Natural killer cell treated with Interleukin-12 subunit alpha and Interleukin-12 subunit beta and Interleukin-15 and Interleukin-18, amount 100 ng/mL, for 72 hours (primary cell): ENCODE measurements at regions not wholly inside any gene's neighbourhood (a gene's known extent, or its start where the extent isn't known, plus 50 kb on each side); places are given as distances from the start of the nearest gene placed in this dataset.

ENCODE experiments used
- ATAC-seq, 2 donors: fragments of 150-1000 bp; cut with Tn5 transposase in 1 of 2; sonication (Bioruptor Pico), chemical (Tn5 transposase) in 1 of 2; 2 replicates each; pipeline ENCODE4 v1.10.0; 2021
- DNase-seq: peaks from one replicate; pipeline ENCODE4 v3.0.0; 2022; ENCODE audit warnings: low spot score
- H3K27ac Mint-ChIP-seq, 2 donors: 1 replicate in 1 of 2; 2 replicates in 1 of 2; pipeline ENCODE4 v1.8.0; 2022; ENCODE audit warnings: mixed read lengths in 2 of 2, mild to moderate bottlenecking in 1 of 2, moderate library complexity in 1 of 2
- H3K27me3 Mint-ChIP-seq, 2 donors: 1 replicate in 1 of 2; 2 replicates in 1 of 2; pipeline ENCODE4 v1.8.0; 2022; ENCODE audit warnings: mixed read lengths in 2 of 2
- H3K36me3 Mint-ChIP-seq: one replicate; pipeline ENCODE4 v1.8.0; 2022; ENCODE audit warnings: mixed read lengths
- H3K4me1 Mint-ChIP-seq, 2 donors: 1 replicate in 1 of 2; 2 replicates in 1 of 2; pipeline ENCODE4 v1.8.0; 2022; ENCODE audit warnings: low read depth in 2 of 2, mixed read lengths in 2 of 2, mild to moderate bottlenecking in 1 of 2
- H3K4me3 Mint-ChIP-seq: one replicate; pipeline ENCODE4 v1.8.0; 2022; ENCODE audit warnings: mixed read lengths
- H3K9me3 Mint-ChIP-seq: 2 replicates; pipeline ENCODE4 v1.8.0; 2022; ENCODE audit warnings: mixed read lengths

GRCh38 chr11:8810540-8811301 is 100.3 kb upstream of the AKIP1 start:
- ATAC-seq = peak in 1 of 2 donors; percentile 46

DNA sequence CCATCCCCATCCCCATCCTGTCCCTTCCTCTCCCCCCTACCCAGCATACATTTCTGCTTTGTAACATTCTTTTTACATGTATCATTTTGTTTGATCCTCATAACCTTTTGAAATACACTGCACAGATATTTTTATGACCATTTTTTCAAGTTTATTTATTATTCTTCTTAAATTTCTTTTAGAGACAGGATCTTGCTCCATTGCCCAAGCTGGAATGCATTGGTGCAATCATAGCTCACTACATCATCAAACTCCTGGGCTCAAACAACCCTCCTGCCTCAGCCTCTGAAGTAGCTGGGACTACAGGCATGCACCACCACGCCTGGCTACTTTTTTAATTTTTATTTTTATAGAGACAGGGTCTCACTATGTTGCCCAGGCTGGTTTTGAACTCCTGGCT is 99.4 kb upstream of the AKIP1 start:
- no peaks in the 10 kb centered on the region for H3K36me3 Mint-ChIP-seq

More at GRCh38 chr11:8810540-8811301, 100.3 kb upstream of the AKIP1 start:
- no peak for DNase-seq
- H3K27ac Mint-ChIP-seq = peak overlapping the region in 1 of 2 donors; percentile 18
- H3K4me3 Mint-ChIP-seq = peak overlapping the region; percentile 1
- H3K4me1 Mint-ChIP-seq = peaks cover 5 to 6% of the 10 kb centered on the region in 2 donors
- H3K27me3 Mint-ChIP-seq = peaks cover 7 to 10% of the 10 kb centered on the region in 2 donors
- H3K36me3 Mint-ChIP-seq = no peaks in the 10 kb centered on the region
- H3K9me3 Mint-ChIP-seq = no peaks in the 10 kb centered on the region

GRCh38 chr11:8812438-8812837 is 98.6 kb upstream of the AKIP1 start:
- Mint-ChIP-seq H3K4me1 (peaks cover 5 to 6% of the 10 kb centered on the region in 2 donors), H3K27ac (no peak overlapping the region), H3K4me3 (no peak overlapping the region), H3K9me3 (no peaks in the 10 kb centered on the region), H3K36me3 (no peaks in the 10 kb centered on the region), H3K27me3 (peaks cover 7 to 10% of the 10 kb centered on the region in 2 donors)
- ATAC-seq (no peak), DNase-seq (no peak)

More for the DNA sequence above, 99.4 kb upstream of the AKIP1 start:
- Mint-ChIP-seq H3K27ac (no peak overlapping the region), H3K27me3 (peaks cover 7 to 10% of the 10 kb centered on the region in 2 donors), H3K9me3 (no peaks in the 10 kb centered on the region), H3K4me3 (no peak overlapping the region), H3K4me1 (peaks cover 5 to 6% of the 10 kb centered on the region in 2 donors)
- no peak for ATAC-seq
- DNase-seq = no peak

- no peaks in the 10 kb centered on the region for H3K36me3 Mint-ChIP-seq
- no peak overlapping the region for H3K27ac Mint-ChIP-seq
- peaks cover 5 to 6% of the 10 kb centered on the region in 2 donors for H3K4me1 Mint-ChIP-seq
- H3K27me3 Mint-ChIP-seq = peaks cover 7 to 10% of the 10 kb centered on the region in 2 donors
- ATAC-seq = peak; percentile 55 to 60
- no peaks in the 10 kb centered on the region for H3K9me3 Mint-ChIP-seq
- no peak overlapping the region for H3K4me3 Mint-ChIP-seq
- DNase-seq = no peak
These were observed 97.3 kb upstream of the AKIP1 start for GRCh38 chr11:8813658-8814057.

DNA sequence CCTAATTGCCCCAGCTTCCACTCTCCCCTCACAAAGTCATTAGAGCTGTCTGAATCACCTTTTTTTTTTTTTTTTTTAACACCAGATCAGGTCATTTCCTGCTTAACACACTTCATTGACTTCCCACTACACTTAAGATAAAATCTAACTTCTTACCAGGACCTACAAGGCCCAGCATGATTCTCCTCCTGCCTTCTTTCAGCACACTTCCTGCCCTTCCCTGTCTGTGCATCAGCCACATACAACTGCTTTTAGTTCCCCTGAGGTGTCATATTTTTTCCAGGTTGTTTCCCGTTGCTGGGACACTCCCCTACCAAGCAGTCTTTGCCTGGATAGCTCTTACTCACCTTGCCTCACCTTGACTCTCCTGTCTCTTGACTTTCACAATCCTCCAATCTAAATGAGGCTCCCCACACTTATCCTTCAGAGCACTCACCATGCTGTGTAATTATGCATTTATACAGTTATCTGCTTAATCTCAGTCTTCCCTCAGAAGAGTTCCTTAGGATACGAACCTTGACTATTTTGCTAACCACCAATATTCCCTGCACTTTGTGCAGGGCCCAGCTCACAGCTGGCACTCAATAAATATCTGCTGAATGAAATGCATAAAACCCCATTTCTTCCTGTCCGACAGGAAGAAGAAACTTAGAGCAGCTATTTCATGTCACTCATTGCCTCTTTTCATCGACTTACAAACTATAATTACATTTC is 96.6 kb upstream of the AKIP1 start:
- Mint-ChIP-seq H3K36me3 (no peaks in the 10 kb centered on the region), H3K4me1 (peaks cover 5 to 6% of the 10 kb centered on the region in 2 donors), H3K27me3 (peaks cover 6% of the 10 kb centered on the region in 2 donors), H3K4me3 (no peak overlapping the region), H3K27ac (no peak overlapping the region), H3K9me3 (no peaks in the 10 kb centered on the region)
- DNase-seq (no peak), ATAC-seq (no peak)

DNA sequence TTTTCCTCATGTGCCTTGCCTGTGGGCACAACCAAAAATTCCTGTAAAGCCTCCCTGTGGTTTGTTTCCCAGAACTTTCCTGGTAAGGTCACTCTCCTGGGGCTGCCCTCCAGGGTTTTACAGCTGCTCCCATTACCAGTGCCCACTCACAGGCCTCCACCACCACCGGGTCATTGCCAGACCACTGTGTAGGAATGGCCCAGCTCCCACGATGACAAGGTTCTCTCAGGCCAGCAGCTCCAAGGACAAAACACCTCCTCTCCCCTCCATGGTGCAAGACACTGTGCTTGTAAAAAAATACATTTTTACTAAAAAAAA is 96.1 kb upstream of the AKIP1 start:
- ATAC-seq = no peak
- no peak overlapping the region for H3K27ac Mint-ChIP-seq
- peaks cover under 1 to 5% of the 10 kb centered on the region in 2 donors for H3K27me3 Mint-ChIP-seq
- peaks cover 5 to 6% of the 10 kb centered on the region in 2 donors for H3K4me1 Mint-ChIP-seq
- no peaks in the 10 kb centered on the region for H3K9me3 Mint-ChIP-seq
- DNase-seq = no peak
- no peak overlapping the region for H3K4me3 Mint-ChIP-seq
- no peaks in the 10 kb centered on the region for H3K36me3 Mint-ChIP-seq

GRCh38 chr11:8818421-8818820 is 92.6 kb upstream of the AKIP1 start:
- Mint-ChIP-seq H3K9me3 (no peaks in the 10 kb centered on the region), H3K36me3 (no peaks in the 10 kb centered on the region), H3K4me1 (no peaks in the 10 kb centered on the region), H3K4me3 (no peak overlapping the region), H3K27ac (no peak overlapping the region), H3K27me3 (no peaks in the 10 kb centered on the region)
- no peak for DNase-seq
- ATAC-seq = no peak

DNA sequence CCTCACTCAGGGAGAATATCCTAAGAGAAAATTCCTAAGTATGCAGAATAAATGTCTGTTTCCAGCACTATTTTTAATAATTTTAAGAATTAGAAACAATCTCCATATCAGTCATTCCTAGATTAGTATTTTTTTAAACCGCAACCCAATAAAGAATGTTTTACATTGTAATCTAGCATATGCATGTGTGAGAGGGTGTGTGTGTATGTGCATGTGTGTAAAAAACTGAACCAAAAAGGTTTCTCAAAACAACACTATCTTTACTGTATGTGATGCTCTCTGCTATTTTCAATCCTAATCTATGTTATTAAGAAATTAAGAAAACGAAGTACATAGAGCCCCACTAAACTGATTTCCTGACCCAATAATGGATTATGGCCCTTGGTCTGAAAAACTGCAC is 90.6 kb upstream of the AKIP1 start:
- Mint-ChIP-seq H3K27ac (no peak overlapping the region), H3K4me1 (no peaks in the 10 kb centered on the region), H3K36me3 (no peaks in the 10 kb centered on the region), H3K27me3 (no peaks in the 10 kb centered on the region), H3K9me3 (no peaks in the 10 kb centered on the region), H3K4me3 (no peak overlapping the region)
- DNase-seq (no peak), ATAC-seq (no peak)

DNA sequence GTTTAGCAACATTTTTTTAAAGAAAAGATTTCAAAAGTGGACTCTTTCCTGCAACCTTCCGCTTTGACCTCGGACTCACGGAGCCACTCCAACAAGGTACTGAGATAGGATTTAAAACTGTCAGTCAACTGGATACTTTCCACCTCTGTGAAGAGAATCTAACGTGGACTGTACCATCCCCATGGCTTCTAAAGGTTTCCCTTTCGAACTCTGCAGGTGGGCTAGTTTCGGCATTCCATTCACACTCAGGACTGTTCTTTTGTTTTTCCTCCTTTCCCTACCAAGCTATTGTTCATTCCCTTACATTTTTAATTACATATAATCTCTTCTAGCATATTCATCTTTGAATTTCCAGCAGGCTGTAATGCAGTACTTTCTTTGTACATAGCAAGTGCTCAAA is 88.5 kb upstream of the AKIP1 start:
- no peak overlapping the region for H3K4me3 Mint-ChIP-seq
- DNase-seq = no peak
- H3K4me1 Mint-ChIP-seq = no peaks in the 10 kb centered on the region
- no peaks in the 10 kb centered on the region for H3K36me3 Mint-ChIP-seq
- ATAC-seq = no peak
- H3K9me3 Mint-ChIP-seq = no peaks in the 10 kb centered on the region
- H3K27ac Mint-ChIP-seq = no peak overlapping the region
- H3K27me3 Mint-ChIP-seq = no peaks in the 10 kb centered on the region

GRCh38 chr11:8823174-8823742 is 87.7 kb upstream of the AKIP1 start:
- H3K27ac Mint-ChIP-seq = no peak overlapping the region
- H3K36me3 Mint-ChIP-seq = no peaks in the 10 kb centered on the region
- ATAC-seq (no peak), DNase-seq (no peak)
- H3K9me3 Mint-ChIP-seq = no peaks in the 10 kb centered on the region
- no peak overlapping the region for H3K4me3 Mint-ChIP-seq
- no peaks in the 10 kb centered on the region for H3K27me3 Mint-ChIP-seq
- no peaks in the 10 kb centered on the region for H3K4me1 Mint-ChIP-seq

DNA sequence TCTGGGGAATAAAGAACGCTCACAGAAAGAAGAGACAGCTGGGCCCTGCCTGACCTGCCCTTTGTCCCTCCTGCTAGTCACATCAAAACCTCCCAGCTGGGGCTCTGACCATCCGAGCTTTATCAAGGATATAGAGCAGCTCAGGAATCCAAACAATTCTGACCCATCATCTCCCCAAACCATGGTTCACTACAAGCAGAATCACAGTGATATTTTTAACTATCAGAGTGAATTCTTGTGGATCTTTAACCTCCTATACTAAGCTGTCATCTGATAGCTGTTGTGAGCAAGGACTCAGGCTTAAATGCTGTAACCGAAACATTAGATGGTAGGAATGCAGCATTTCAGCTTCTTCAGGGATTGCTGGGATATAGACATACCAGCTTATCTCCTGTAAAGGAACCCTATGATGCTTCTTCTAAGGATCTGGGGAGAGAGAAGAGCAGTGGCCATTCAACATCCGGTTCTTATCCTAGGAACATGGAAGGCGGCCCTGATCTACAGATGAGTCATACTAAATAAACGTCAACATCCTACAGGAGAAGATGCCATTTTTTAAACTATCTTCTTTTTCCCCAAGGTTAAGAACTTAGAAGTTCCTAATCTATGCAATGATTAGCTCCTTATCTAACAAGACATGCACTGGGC is 84.7 kb upstream of the AKIP1 start:
- Mint-ChIP-seq H3K9me3 (no peaks in the 10 kb centered on the region), H3K27me3 (no peaks in the 10 kb centered on the region), H3K36me3 (no peaks in the 10 kb centered on the region), H3K4me3 (no peak overlapping the region), H3K4me1 (no peaks in the 10 kb centered on the region), H3K27ac (no peak overlapping the region)
- DNase-seq (no peak), ATAC-seq (no peak)

DNA sequence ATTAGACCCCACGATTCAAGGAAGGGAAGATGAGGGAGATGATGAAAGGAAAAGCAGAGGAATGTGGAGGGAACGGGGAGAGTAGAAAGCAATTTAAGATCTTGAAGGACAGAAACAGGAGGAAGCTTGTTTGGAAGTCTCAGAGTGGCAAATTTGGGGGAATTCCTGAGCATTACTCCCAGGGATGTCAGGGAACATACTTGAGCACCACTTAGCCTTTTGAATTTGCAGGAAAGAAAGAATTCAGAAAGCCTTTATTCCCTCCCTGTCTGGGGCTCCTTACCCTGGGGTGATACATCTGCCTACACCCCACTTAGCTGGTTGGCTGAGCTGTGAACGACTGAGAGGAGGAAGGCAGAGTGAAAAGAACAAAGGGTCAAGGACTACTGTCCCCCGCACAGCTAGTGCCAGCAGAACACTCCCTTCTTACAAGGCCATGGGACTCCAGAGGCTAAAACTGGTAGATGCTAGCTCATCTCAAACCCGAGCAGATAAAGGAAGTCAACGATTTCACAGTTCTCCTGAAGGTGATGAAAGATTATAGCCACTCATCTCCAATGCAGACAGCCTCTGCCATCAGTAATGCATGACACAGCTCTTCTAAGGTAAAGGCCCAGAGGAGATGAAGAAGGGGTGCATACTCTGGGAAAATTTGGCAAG is 84.0 kb upstream of the AKIP1 start:
- DNase-seq (no peak), ATAC-seq (no peak)
- Mint-ChIP-seq H3K4me3 (no peak overlapping the region), H3K36me3 (no peaks in the 10 kb centered on the region), H3K4me1 (no peaks in the 10 kb centered on the region), H3K27me3 (no peaks in the 10 kb centered on the region), H3K9me3 (no peaks in the 10 kb centered on the region), H3K27ac (no peak overlapping the region)

- no peak for DNase-seq
- no peaks in the 10 kb centered on the region for H3K36me3 Mint-ChIP-seq
- no peak overlapping the region for H3K4me3 Mint-ChIP-seq
- ATAC-seq = no peak
- no peaks in the 10 kb centered on the region for H3K4me1 Mint-ChIP-seq
- H3K9me3 Mint-ChIP-seq = no peaks in the 10 kb centered on the region
- no peaks in the 10 kb centered on the region for H3K27me3 Mint-ChIP-seq
- no peak overlapping the region for H3K27ac Mint-ChIP-seq
These were observed 82.9 kb upstream of the AKIP1 start for GRCh38 chr11:8828046-8828445.
